ENCODE measurements at regions not wholly inside any gene's neighbourhood (a gene's known extent, or its start where the extent isn't known, plus 50 kb on each side); places are given as distances from the start of the nearest gene placed in this dataset.
"Not testable (repeated sequence)": the region's sequence is repeated elsewhere in the genome, so short reads cannot be mapped to it uniquely, and the experiment has no call there.

DNA sequence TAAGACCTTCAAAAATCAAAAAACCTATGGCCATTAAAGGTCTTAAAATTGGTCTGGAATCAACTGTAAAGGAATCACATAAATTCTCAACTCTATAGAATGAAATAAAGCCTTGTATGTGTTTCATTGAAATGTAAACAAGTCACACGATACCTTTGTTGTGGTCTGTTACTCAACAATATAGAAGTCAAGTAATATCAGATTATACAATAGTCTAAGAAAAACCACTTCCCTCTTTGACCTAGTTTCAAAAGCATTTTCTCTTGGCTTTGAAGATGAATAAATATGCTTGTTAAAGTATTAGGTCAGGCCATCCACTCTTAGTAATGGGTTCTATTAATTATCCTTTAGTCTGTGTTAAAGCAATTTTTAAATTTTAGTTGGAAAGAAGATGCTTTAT, 79.8 kb upstream of the DIO2 start:
- BruUV-seq (replicated peaks): no TSS peak
- TF ChIP-seq EZH2 (IDR thresholded peaks at IDR 0.05; ENCODE audit: borderline replicate concordance, low read depth, low read length, poor library complexity, severe bottlenecking): no peak
- TF ChIP-seq, protein P1, sequence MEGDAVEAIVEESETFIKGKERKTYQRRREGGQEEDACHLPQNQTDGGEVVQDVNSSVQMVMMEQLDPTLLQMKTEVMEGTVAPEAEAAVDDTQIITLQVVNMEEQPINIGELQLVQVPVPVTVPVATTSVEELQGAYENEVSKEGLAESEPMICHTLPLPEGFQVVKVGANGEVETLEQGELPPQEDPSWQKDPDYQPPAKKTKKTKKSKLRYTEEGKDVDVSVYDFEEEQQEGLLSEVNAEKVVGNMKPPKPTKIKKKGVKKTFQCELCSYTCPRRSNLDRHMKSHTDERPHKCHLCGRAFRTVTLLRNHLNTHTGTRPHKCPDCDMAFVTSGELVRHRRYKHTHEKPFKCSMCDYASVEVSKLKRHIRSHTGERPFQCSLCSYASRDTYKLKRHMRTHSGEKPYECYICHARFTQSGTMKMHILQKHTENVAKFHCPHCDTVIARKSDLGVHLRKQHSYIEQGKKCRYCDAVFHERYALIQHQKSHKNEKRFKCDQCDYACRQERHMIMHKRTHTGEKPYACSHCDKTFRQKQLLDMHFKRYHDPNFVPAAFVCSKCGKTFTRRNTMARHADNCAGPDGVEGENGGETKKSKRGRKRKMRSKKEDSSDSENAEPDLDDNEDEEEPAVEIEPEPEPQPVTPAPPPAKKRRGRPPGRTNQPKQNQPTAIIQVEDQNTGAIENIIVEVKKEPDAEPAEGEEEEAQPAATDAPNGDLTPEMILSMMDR (conservative IDR thresholded peaks at IDR 0.05; ENCODE audit: low read depth, low read length): no peak
- ChIA-PET POLR2A (ENCODE audit: low non-redundant PET) (no interaction called here), CTCF (no interaction called here)
- Histone ChIP-seq H3K4me3 (ENCODE audit: low read depth, low read length, poor library complexity, severe bottlenecking) (no peak overlapping the region), H3K9me3 (ENCODE audit: low read depth, low read length, poor library complexity, severe bottlenecking) (no peaks in the 10 kb centered on the region), H3K27ac (ENCODE audit: low read depth, low read length, poor library complexity, severe bottlenecking) (no peak overlapping the region), H3K36me3 (ENCODE audit: insufficient read depth, low read length, poor library complexity, severe bottlenecking) (no peaks in the 10 kb centered on the region), H3K4me1 (ENCODE audit: insufficient read depth, low read length, poor library complexity, severe bottlenecking) (no peaks in the 10 kb centered on the region), H3K27me3 (replicated peaks; ENCODE audit: insufficient read depth, low read depth, low read length, poor library complexity) (no peaks in the 10 kb centered on the region)
- intact Hi-C loops (cut with micrococcal nuclease; ENCODE audit: unreplicated experiment): no loop called here
- DNase-seq (ENCODE audit: low spot score): no peak

DNA sequence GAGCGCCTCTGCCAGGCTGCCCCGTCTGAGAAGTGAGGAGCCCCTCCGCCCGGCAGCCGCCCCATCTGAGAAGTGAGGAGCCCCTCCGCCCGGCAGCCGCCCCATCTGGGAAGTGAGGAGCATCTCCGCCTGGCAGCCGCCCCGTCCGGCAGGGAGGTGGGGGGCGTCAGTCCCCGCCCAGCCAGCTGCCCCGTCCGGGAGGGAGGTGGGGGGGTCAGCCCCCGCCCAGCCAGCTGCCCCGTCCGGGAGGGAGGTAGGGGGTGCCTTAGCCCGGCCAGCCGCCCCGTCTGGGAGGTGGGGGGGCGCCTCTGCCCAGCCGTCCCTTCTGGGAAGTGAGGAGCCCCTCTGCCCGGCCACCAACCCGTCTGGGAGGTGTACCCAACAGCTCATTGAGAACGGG, 75.4 kb upstream of the DIO2 start:
- H3K27me3 ChIP-seq (replicated peaks; ENCODE audit: insufficient read depth, low read depth, low read length, poor library complexity); POLR2A ChIA-PET (ENCODE audit: low non-redundant PET); H3K36me3 ChIP-seq (ENCODE audit: insufficient read depth, low read length, poor library complexity, severe bottlenecking); H3K4me3 ChIP-seq (ENCODE audit: low read depth, low read length, poor library complexity, severe bottlenecking); H3K9me3 ChIP-seq (ENCODE audit: low read depth, low read length, poor library complexity, severe bottlenecking); DNase-seq (ENCODE audit: low spot score); intact Hi-C loops (cut with micrococcal nuclease; ENCODE audit: unreplicated experiment); BruUV-seq (replicated peaks); H3K4me1 ChIP-seq (ENCODE audit: insufficient read depth, low read length, poor library complexity, severe bottlenecking); CTCF ChIA-PET; H3K27ac ChIP-seq (ENCODE audit: low read depth, low read length, poor library complexity, severe bottlenecking): not testable (repeated sequence)

DNA sequence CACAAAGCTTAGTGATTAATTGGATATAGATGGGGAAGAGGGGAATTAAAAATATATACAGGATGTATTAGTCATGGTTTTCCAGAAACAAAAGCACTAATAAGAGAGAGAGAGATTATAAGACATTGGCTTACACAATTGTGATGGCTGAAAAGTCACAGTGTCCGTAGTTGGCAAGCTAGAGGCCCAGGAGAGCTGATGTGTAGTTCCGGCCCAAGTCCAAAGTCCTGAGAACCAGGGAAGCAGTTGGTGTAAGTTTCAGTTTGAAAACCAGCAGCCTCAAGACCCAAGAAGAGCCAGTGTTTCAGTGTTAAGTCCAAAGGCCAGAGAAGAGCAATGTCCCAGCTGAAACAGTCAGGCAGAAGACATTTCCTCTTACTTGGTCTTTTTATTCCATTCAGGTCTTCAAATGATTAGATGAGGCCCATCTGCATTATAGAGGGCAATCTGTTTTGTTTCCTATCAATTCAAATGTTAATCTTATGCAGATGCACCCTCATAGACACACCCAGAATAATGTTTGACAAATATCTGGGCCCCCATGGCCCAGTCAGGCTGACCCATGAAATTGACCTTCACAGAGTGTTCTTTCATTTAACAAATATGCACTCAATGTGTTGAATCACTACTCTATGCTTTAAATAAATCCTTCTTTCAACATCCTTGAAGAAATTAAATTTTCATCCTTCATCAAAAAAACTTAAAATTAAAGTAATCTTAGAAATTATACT, 67.2 kb upstream of the DIO2 start:
- Histone ChIP-seq H3K4me3 (ENCODE audit: low read depth, low read length, poor library complexity, severe bottlenecking) (no peak overlapping the region), H3K27ac (ENCODE audit: low read depth, low read length, poor library complexity, severe bottlenecking) (no peak overlapping the region), H3K4me1 (ENCODE audit: insufficient read depth, low read length, poor library complexity, severe bottlenecking) (no peaks in the 10 kb centered on the region), H3K36me3 (ENCODE audit: insufficient read depth, low read length, poor library complexity, severe bottlenecking) (no peaks in the 10 kb centered on the region), H3K9me3 (ENCODE audit: low read depth, low read length, poor library complexity, severe bottlenecking) (no peaks in the 10 kb centered on the region), H3K27me3 (replicated peaks; ENCODE audit: insufficient read depth, low read depth, low read length, poor library complexity) (no peaks in the 10 kb centered on the region)
- CTCF ChIA-PET: no interaction called here
- intact Hi-C loops (cut with micrococcal nuclease; ENCODE audit: unreplicated experiment): no loop called here
- POLR2A ChIA-PET (ENCODE audit: low non-redundant PET): no interaction called here
- TF ChIP-seq EZH2 (IDR thresholded peaks at IDR 0.05; ENCODE audit: borderline replicate concordance, low read depth, low read length, poor library complexity, severe bottlenecking): no peak
- TF ChIP-seq, protein P1 (conservative IDR thresholded peaks at IDR 0.05; ENCODE audit: low read depth, low read length): no peak
- DNase-seq (ENCODE audit: low spot score): no peak
- BruUV-seq (replicated peaks): no TSS peak

DNA sequence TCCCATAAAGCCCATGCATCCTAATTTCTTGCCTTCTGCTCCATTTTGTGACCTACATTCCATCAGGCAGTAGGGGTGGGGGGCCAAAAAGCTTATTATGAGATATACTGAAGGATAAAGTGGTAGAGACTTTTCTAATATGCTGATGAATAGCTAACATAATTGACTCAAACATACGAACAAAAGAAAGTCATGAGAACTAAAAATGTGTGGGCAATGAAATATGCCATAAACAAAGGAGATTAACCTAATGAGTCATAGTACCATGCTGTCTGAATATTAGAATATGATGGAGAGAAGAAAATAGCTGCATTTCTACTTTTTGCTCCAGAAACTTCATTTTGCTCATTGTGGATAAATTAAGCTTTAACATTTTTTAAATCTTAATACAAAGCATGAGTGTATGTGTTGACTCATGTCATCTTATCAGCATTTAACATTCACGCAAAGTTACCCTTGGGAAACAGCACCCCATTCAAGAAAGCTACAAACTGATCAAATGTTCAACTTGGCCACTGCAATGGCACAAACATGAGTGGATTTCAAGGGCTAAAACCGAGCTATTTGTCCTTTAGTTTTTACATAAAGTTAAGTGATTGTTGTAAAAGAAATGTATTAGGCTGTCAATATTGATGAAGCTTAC, 64.0 kb upstream of the DIO2 start:
- no peak overlapping the region for H3K27ac ChIP-seq (ENCODE audit: low read depth, low read length, poor library complexity, severe bottlenecking)
- no peaks in the 10 kb centered on the region for H3K27me3 ChIP-seq (replicated peaks; ENCODE audit: insufficient read depth, low read depth, low read length, poor library complexity)
- ChIA-PET CTCF (interaction anchor here (0.6 kb wide), 1 partner anchor 115 kb away, joined by 8 read pairs; no protein-coding TSS in a partner anchor), POLR2A (ENCODE audit: low non-redundant PET) (no interaction called here)
- no TSS peak for BruUV-seq (replicated peaks)
- H3K36me3 ChIP-seq (ENCODE audit: insufficient read depth, low read length, poor library complexity, severe bottlenecking): no peaks in the 10 kb centered on the region
- DNase-seq (ENCODE audit: low spot score): peak; percentile 8
- no peaks in the 10 kb centered on the region for H3K9me3 ChIP-seq (ENCODE audit: low read depth, low read length, poor library complexity, severe bottlenecking)
- intact Hi-C loops (cut with micrococcal nuclease; ENCODE audit: unreplicated experiment): no loop called here
- no peak for TF ChIP-seq EZH2 (IDR thresholded peaks at IDR 0.05; ENCODE audit: borderline replicate concordance, low read depth, low read length, poor library complexity, severe bottlenecking)
- TF ChIP-seq, protein P1 (conservative IDR thresholded peaks at IDR 0.05; ENCODE audit: low read depth, low read length): no peak
- H3K4me3 ChIP-seq (ENCODE audit: low read depth, low read length, poor library complexity, severe bottlenecking): no peak overlapping the region
- no peaks in the 10 kb centered on the region for H3K4me1 ChIP-seq (ENCODE audit: insufficient read depth, low read length, poor library complexity, severe bottlenecking)

DNA sequence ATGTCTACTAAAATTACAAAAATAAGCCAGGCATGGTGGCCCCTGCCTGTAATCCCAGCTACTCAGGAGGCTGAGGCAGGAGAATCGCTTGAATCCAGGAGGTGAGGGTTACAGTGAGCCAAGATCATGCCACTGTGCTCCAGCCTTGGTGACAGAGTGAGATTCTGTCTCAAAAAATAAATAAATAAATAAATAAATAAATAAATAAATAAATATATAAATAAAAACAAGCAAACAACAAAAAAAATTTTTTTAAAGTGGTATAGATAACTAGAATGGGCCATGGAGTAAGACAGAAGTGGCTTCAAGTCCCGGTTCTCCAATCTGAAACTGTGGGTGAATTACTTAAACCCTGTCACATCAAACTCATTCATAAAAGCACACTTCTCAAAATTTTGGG, 63.0 kb upstream of the DIO2 start:
- intact Hi-C loops (cut with micrococcal nuclease; ENCODE audit: unreplicated experiment); POLR2A ChIA-PET (ENCODE audit: low non-redundant PET); H3K27ac ChIP-seq (ENCODE audit: low read depth, low read length, poor library complexity, severe bottlenecking); H3K4me1 ChIP-seq (ENCODE audit: insufficient read depth, low read length, poor library complexity, severe bottlenecking); H3K27me3 ChIP-seq (replicated peaks; ENCODE audit: insufficient read depth, low read depth, low read length, poor library complexity); H3K4me3 ChIP-seq (ENCODE audit: low read depth, low read length, poor library complexity, severe bottlenecking); H3K9me3 ChIP-seq (ENCODE audit: low read depth, low read length, poor library complexity, severe bottlenecking); CTCF ChIA-PET; DNase-seq (ENCODE audit: low spot score); BruUV-seq (replicated peaks); H3K36me3 ChIP-seq (ENCODE audit: insufficient read depth, low read length, poor library complexity, severe bottlenecking): not testable (repeated sequence)
